ENCODE measurements at regions not wholly inside any gene's neighbourhood (a gene's known extent, or its start where the extent isn't known, plus 50 kb on each side); places are given as distances from the start of the nearest gene placed in this dataset.

DNA sequence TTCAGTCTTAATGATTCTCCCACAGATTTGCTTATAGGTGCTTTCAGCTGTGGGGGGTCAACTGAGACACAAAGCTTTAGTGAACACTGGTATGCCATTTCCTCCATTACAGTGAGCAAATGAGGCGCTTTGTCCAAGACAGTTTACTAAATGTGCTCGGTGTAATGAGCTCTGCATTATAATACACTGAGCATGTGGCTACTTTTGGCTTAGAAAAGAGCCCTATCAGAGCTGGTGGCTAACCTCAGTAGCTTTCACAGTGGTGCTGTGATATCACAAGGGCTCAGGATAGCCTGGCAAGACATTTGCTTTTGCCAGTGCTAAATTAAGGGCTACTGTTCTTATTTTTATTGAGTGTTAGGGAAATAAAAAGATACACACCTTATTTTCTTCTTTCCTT, 749.7 kb upstream of the ARPP21 start:
- TF ChIP-seq CTCF (IDR thresholded peaks at IDR 0.05): no peak
- no peak for TF ChIP-seq POLR2A (IDR thresholded peaks at IDR 0.05)
